HG03196 (cell line): ENCODE measurements at regions not wholly inside any gene's neighbourhood (a gene's known extent, or its start where the extent isn't known, plus 50 kb on each side); places are given as distances from the start of the nearest gene placed in this dataset.
"Not testable (repeated sequence)": the region's sequence is repeated elsewhere in the genome, so short reads cannot be mapped to it uniquely, and the experiment has no call there.

ENCODE experiments used
- ATAC-seq: cut with Tn5 transposase; IDR thresholded peaks from one replicate; pipeline ENCODE4 v1.9.1; 2021; ENCODE audit not compliant: unreplicated experiment

GRCh38 chr5:111983459-111983858, 226.5 kb upstream of the NREP start:
- no peak for ATAC-seq

DNA sequence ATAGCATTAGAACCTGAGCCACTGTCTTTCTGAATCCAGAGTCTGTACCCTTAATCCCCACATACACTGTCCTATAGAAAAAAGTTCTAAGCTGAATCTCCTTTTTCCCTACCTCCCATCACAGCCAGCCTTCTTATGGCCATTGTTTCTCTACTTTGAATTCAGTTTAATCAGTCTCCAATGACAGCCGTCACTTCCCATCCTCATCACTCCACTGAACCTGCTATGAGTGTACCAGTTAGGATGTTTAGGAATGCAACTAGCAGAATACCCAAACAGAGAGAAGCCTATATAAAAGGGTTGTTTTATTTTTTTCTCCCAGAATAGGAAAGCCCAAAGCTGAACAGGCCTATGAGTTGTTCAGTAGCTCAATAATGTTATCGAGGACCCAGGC, 220.4 kb upstream of the NREP start:
- ATAC-seq: no peak

- no peak for ATAC-seq
These were observed 219.9 kb upstream of the NREP start for GRCh38 chr5:111976705-111977435.

- ATAC-seq: no peak
These were observed 218.1 kb upstream of the NREP start for GRCh38 chr5:111975133-111975532.

DNA sequence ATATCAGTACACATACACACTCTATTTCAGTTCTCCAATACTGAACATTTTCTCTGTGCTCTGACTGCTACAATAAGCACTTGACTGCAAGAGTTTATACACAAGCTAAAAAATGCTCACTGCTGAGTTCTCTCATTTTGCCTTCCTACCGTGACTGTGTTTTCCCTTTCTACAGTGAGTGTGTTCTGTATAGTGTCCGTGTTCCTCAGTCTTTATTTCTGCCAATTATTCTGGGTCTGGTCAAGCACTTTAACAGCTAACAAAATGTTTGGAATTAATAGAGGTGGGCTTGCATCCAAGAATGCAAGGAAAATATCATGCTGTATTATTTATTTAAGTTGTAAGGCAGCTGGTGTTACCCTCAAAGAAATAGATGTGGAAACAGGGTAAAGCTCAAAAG, 217.0 kb upstream of the NREP start:
- ATAC-seq: no peak

GRCh38 chr5:111972548-111972947, 215.6 kb upstream of the NREP start:
- no peak for ATAC-seq

DNA sequence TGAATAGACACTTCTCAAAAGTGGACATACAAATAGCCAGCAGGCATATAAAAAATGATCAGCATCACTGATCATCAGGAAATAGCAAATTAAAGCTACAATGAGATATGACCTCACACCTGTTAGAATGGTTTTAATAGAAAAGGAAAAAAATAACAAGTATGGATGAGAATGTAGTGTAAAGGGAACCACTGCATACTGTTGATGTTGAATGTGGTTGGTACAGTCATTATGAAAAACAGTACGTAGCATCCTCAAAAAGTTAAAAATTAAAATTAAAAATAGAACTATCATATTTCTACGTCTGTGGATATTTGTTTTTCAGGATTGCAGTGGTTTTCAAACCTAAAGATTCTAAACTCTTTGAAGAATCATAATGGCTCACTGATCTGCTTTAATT, 215.1 kb upstream of the NREP start:
- ATAC-seq: no peak

- ATAC-seq: no peak
These were observed 211.5 kb upstream of the NREP start for GRCh38 chr5:111968459-111968858.

GRCh38 chr5:111967463-111967862, 210.5 kb upstream of the NREP start:
- no peak for ATAC-seq

DNA sequence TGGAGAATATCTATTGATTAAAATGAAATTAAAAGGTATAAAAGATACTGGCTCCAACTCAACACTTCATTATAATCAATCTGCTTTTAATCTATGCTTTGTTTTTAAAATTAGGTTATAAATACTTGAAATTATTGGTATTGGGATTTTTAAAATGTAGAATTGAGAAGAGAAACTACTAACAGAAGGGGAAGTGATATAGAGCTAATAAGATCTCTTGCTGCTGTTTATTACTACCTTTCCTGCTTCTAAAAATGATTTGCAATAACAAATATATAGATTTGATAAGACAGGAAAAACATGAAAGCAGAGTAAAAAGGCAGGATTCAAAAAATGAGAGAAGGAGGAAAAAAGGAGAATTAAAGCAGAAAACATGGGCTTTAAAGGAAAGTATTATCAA, 209.3 kb upstream of the NREP start:
- no peak for ATAC-seq

GRCh38 chr5:111963555-111963954, 206.6 kb upstream of the NREP start:
- ATAC-seq: no peak

DNA sequence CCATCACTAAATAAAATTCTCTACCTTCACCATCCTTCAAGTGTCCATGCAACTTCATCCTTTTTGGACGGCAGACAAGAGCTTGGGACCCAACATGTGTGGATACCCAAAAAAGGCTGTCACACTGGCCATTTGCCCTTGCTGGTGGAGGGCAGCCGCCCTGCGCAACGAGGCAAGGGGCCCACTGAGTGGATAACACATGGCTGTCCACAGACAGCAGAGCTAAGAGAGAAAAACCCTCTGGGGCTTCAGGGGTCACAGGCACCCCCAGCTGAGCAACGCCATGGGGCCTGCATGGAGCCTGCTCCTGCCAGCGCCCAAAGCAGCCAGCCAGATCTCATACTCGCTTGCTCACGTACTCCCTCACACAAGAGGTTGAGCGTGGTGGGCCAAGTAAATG, 205.9 kb upstream of the NREP start:
- no peak for ATAC-seq

GRCh38 chr5:111961862-111962261, 204.9 kb upstream of the NREP start:
- no peak for ATAC-seq

- no peak for ATAC-seq
These were observed 203.7 kb upstream of the NREP start for GRCh38 chr5:111960476-111961215.

DNA sequence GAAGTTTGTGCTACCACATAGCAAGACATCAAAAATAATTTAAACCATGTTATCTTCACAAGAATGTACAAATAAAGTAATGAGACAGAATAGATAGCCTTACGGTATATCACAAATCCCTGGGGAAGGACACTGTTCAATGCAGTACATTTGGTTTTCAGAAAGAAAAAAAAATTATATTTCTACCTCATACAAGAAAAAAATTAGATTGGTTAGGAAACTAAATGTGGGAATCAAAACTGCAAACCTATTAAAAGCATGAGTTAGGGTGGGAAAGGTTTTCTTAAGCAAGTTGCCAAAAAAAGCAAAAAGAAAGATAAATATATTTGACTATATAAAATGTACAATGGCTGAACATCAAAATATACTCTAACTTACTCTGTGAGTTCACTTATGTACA, 201.9 kb upstream of the NREP start:
- ATAC-seq: no peak

DNA sequence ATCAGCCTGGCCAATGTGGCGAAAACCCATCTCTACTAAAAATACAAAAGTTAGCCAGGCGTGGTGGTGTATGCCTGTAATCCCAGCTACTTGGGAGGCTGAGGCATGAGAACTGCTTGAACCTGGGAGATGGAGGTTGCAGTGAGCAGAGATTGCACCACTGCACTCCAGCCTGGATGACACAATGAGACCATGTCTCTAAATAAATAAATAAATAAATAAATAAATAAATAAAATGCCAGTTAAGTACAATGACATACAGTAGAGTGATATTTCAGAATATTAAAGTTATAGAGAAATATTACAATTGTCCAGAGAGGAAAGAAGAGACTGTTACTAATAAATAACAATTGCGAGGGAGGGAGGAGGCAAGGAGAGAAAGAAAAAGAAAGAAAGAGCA, 199.8 kb upstream of the NREP start:
- ATAC-seq: not testable (repeated sequence)

GRCh38 chr5:111954516-111955395, 197.8 kb upstream of the NREP start:
- peak; percentile 76 for ATAC-seq

DNA sequence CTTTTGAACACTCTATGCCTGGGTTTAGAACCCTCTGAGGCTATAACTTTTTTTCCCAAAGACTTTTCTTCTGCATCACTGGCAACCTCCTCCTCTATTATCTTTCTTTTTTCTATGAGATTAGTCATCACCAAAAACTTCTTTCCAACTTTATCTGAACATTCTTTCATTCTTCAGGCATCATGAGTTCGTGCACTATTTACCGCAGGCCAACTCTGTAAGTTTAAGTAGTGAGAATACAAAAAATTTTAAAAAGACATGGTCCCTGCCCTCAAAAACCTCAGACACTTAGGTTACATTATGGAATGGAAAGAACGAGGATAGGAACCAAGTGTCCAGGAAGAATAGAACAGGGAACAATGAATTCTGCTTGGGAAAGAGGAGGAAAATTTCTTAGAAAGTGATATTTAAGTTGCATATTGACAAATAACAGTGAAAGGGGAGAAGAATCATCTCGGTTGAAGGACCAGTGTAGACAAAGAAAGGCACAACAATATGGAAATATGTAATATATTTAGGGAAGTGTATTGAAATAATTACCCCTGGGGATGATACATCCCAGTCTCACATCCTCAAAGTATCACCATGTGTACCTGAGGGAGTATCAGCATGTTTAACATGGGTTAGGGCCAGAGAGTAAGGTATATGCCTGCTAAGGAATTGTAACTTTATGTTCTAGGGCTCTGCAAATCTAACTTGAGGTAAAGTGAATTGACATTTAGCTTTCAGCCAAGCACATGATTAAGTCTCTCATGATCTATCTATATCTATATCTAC, 196.5 kb upstream of the NREP start:
- no peak for ATAC-seq

DNA sequence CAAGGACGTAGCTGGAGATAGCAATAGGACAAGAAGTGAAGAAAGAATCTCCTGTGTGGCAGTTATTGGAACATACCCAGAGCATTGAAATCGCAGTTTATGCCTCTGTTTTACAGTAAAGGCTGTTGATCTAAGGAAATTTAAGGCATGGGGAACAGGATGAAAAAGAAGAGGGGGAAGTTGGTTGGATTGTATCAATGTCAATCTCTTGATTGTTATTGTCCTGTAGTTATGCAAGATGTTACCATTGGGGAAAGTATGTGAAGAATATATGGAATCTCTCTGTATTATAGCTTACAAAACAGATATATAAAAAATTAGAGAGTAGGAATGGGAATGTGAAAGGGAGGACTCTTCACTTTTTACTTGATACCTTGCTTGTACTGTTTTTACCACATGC, 195.6 kb upstream of the NREP start:
- no peak for ATAC-seq

- ATAC-seq: no peak
These were observed 193.7 kb upstream of the NREP start for GRCh38 chr5:111950660-111951059.
